WERI-Rb-1 (cell line): ENCODE measurements at regions not wholly inside any gene's neighbourhood (a gene's known extent, or its start where the extent isn't known, plus 50 kb on each side); places are given as distances from the start of the nearest gene placed in this dataset.

Experiments
- DNase-seq: peaks from one replicate; pipeline ENCODE4 v3.0.0-alpha.2; 2020
- H3K27ac ChIP-seq: fragments of 250-450 bp; sonication (Bioruptor Pico); 2 replicates; pipeline ENCODE4 v1.5.1; 2020; ENCODE audit warnings: mild to moderate bottlenecking, moderate library complexity
- H3K27me3 ChIP-seq: fragments of 250-450 bp; sonication (Bioruptor Pico); 2 replicates; pipeline ENCODE4 v1.5.1; 2021; ENCODE audit warnings: mild to moderate bottlenecking, low read depth, moderate library complexity; ENCODE audit not compliant: insufficient read depth, severe bottlenecking
- H3K36me3 ChIP-seq: fragments of 250-450 bp; sonication (Bioruptor Pico); 2 replicates; pipeline ENCODE4 v1.5.1; 2020; ENCODE audit warnings: mild to moderate bottlenecking, moderate library complexity
- H3K4me3 ChIP-seq: 2 replicates; pipeline ENCODE4 v1.5.1; 2011; ENCODE audit warnings: low read depth, mild to moderate bottlenecking, control low read depth, low read length
- H3K9me3 ChIP-seq: fragments of 250-450 bp; sonication (Bioruptor Pico); 2 replicates; pipeline ENCODE4 v1.5.1; 2021; ENCODE audit warnings: mild to moderate bottlenecking, moderate library complexity; ENCODE audit not compliant: severe bottlenecking
- TF ChIP-seq, protein P1 (sequence below): IDR thresholded peaks from 2 replicates; pipeline ENCODE4 v1.5.1; 2011; ENCODE audit warnings: low read depth, mild to moderate bottlenecking, control low read depth, inconsistent platforms, low read length

DNA sequence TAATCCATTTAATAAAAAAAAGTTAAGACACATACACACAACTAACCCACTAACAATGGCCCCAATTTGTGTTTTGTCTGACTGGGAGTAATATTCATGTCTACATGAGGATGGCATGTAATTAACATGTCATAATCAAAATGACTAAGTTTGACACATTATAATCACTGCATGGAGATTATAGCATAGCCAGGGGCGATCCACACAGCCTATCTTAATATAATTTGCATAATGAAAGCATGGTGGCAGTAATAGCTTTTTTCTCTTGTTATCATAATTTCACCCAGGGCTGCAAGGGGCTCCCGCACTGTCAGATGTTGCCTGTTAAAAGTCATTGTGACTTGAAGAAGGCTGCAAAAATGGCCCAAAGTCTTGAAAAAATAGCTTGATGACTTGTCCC, 243.7 kb downstream of the SMAD2 start:
- no peaks in the 10 kb centered on the region for H3K36me3 ChIP-seq
- H3K27me3 ChIP-seq: no peaks in the 10 kb centered on the region
- H3K4me3 ChIP-seq: no peak overlapping the region
- H3K27ac ChIP-seq: no peak overlapping the region
- H3K9me3 ChIP-seq: no peaks in the 10 kb centered on the region
- TF ChIP-seq, protein P1, sequence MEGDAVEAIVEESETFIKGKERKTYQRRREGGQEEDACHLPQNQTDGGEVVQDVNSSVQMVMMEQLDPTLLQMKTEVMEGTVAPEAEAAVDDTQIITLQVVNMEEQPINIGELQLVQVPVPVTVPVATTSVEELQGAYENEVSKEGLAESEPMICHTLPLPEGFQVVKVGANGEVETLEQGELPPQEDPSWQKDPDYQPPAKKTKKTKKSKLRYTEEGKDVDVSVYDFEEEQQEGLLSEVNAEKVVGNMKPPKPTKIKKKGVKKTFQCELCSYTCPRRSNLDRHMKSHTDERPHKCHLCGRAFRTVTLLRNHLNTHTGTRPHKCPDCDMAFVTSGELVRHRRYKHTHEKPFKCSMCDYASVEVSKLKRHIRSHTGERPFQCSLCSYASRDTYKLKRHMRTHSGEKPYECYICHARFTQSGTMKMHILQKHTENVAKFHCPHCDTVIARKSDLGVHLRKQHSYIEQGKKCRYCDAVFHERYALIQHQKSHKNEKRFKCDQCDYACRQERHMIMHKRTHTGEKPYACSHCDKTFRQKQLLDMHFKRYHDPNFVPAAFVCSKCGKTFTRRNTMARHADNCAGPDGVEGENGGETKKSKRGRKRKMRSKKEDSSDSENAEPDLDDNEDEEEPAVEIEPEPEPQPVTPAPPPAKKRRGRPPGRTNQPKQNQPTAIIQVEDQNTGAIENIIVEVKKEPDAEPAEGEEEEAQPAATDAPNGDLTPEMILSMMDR: no peak
- DNase-seq: no peak

DNA sequence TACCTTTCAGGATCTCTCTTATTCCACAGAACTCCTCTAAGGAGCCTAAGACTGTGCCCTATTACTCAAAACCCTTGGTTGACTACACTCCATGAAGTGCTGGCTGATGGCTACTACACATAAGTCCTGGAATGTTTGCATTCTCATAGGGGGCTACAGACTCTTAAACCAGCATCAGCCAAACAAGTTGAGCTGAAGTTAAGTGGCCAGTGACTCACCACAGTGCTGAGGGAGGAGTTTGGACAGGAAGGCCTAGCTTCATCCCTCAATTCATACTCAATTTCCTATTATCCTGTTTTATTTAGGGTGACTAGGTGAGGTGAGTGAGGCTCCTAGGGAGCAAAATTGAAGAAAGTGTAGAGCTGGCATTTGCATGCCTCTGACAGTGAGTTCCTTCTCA, 246.7 kb downstream of the SMAD2 start:
- DNase-seq: no peak
- H3K27ac ChIP-seq: no peak overlapping the region
- no peaks in the 10 kb centered on the region for H3K27me3 ChIP-seq
- H3K36me3 ChIP-seq: no peaks in the 10 kb centered on the region
- no peaks in the 10 kb centered on the region for H3K9me3 ChIP-seq
- TF ChIP-seq, protein P1: no peak
- H3K4me3 ChIP-seq: no peak overlapping the region

DNA sequence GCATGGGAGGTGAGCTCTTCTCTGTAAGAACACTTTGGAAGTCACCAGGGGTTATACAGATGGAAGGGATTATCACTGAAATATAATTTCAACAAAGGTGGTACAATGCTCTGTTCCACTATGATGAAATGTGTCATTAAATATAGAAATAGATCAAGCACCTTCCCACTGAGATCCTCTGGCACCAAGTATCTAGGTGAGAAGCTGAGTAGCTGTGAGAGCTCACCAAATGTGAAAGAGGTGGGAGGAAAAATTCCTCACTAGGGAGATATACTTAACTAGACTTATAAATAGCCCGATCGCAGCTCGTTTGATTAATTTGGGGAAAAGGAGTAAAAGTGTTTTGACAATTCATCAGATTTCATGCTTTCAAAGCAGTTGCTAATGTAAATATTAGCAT, 247.6 kb downstream of the SMAD2 start:
- H3K27ac ChIP-seq: no peak overlapping the region
- DNase-seq: no peak
- TF ChIP-seq, protein P1: no peak
- no peaks in the 10 kb centered on the region for H3K27me3 ChIP-seq
- H3K36me3 ChIP-seq: no peaks in the 10 kb centered on the region
- H3K4me3 ChIP-seq: no peak overlapping the region
- H3K9me3 ChIP-seq: no peaks in the 10 kb centered on the region

DNA sequence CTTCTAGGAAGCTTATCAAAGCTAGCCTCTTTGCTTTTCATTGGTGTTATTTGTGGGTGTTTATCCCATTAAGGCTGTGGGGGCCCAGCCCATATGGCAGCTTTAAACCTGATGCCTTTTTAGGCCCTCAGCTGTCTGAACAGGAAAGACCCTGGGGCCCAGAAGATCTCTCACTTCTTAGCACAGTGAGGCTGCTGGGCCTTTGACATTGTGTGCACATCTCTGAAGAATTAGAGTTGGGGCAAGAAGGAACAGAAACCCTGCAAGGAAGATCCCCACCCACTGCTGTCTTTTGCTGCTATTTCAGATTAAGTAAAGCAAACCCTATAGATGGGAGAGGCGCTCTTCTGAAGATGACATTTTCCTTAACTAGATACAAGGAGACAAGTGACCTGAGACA, 250.0 kb downstream of the SMAD2 start:
- Histone ChIP-seq H3K27me3 (no peaks in the 10 kb centered on the region), H3K36me3 (no peaks in the 10 kb centered on the region), H3K27ac (peak overlapping the region; percentile 75), H3K9me3 (no peaks in the 10 kb centered on the region), H3K4me3 (no peak overlapping the region)
- TF ChIP-seq, protein P1: no peak
- DNase-seq: peak; percentile 82

DNA sequence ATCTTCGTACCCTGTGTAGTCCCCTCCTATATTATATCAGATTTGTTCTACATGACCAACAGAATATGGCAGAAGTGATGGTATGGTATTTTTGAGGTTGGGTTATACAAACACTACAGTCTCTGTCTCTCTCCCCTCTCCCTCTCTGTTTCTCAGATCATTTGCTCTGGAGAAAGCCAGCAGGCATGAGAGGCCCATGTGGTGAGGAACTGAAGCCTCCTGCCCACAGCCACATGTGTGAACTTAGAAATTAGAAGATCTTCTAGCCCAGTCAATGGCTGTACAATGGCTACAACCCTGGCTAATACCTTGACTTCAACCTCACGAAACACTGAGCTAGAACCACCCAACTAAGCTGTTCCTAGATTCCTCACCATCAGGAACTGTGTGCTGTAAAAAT, 250.6 kb downstream of the SMAD2 start:
- Histone ChIP-seq H3K27me3 (no peaks in the 10 kb centered on the region), H3K9me3 (no peaks in the 10 kb centered on the region), H3K36me3 (no peaks in the 10 kb centered on the region), H3K27ac (peak overlapping the region; percentile 75), H3K4me3 (no peak overlapping the region)
- DNase-seq: no peak
- TF ChIP-seq, protein P1: no peak

DNA sequence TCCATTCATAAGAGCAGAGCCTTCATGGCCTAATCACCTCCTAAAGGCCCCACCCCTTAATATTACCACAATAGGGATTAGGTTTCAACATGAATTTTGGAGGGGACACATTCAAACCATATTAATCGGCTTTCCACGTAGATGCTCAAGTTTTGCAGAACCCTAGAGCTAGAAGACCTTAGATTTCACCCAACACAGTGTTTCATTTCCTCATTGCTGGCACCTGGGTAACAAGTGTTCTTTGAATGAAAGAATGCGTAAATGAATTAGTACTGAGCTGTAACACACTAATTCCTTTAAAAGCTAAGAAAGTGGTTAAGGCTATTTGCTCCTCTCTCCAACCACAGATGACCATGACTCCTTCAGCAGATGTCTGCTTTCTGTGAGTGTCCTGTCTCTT, 252.5 kb downstream of the SMAD2 start:
- Histone ChIP-seq H3K9me3 (peaks cover 3% of the 10 kb centered on the region), H3K27me3 (no peaks in the 10 kb centered on the region), H3K4me3 (no peak overlapping the region), H3K36me3 (no peaks in the 10 kb centered on the region), H3K27ac (no peak overlapping the region)
- TF ChIP-seq, protein P1: no peak
- DNase-seq: no peak
